Loucy (cell line): ENCODE measurements at regions not wholly inside any gene's neighbourhood (a gene's known extent, or its start where the extent isn't known, plus 50 kb on each side); places are given as distances from the start of the nearest gene placed in this dataset.

ENCODE experiments used
- H2AFZ ChIP-seq: fragments of 200-600 bp; sonication (generic); 2 replicates; pipeline ENCODE4 v1.6.0; 2016; ENCODE audit warnings: antibody characterized with exemption, mild to moderate bottlenecking, low read length, moderate library complexity
- H3F3A ChIP-seq: fragments of 200-600 bp; 2 replicates; pipeline ENCODE4 v1.6.0; 2016; ENCODE audit warnings: antibody characterized with exemption, low read depth, mild to moderate bottlenecking
- H3K27me3 ChIP-seq: fragments of 200-600 bp; sonication (generic); 2 replicates; pipeline ENCODE4 v1.6.1; 2014; ENCODE audit warnings: low read length, mild to moderate bottlenecking; ENCODE audit not compliant: insufficient read depth, poor library complexity, severe bottlenecking
- H3K36me3 ChIP-seq: fragments of 200-600 bp; sonication (generic); 2 replicates; pipeline ENCODE4 v1.6.1; 2016; ENCODE audit warnings: low read length; ENCODE audit not compliant: insufficient read depth
- H3K4me1 ChIP-seq: fragments of 200-600 bp; sonication (generic); 2 replicates; pipeline ENCODE4 v1.5.1; 2014; ENCODE audit warnings: low read length, mild to moderate bottlenecking; ENCODE audit not compliant: insufficient read depth, poor library complexity, severe bottlenecking
- H3K4me2 ChIP-seq: fragments of 200-600 bp; sonication (generic); 2 replicates; pipeline ENCODE4 v1.6.0; 2014; ENCODE audit warnings: antibody characterized with exemption, low read length, low read depth, mild to moderate bottlenecking; ENCODE audit not compliant: poor library complexity, severe bottlenecking
- H3K4me3 ChIP-seq: fragments of 200-600 bp; sonication (generic); 2 replicates; pipeline ENCODE4 v1.5.1; 2014; ENCODE audit warnings: low read length, mild to moderate bottlenecking, mixed read lengths; ENCODE audit not compliant: poor library complexity, severe bottlenecking
- H3K79me2 ChIP-seq: fragments of 200-600 bp; sonication (generic); 2 replicates; pipeline ENCODE4 v1.6.1; 2014; ENCODE audit warnings: low read length; ENCODE audit not compliant: insufficient read depth
- H3K9ac ChIP-seq: fragments of 200-600 bp; sonication (generic); 2 replicates; pipeline ENCODE4 v1.6.0; 2014; ENCODE audit warnings: mild to moderate bottlenecking, low read depth, low read length, moderate library complexity; ENCODE audit not compliant: poor library complexity, severe bottlenecking
- H3K9me2 ChIP-seq: fragments of 200-600 bp; sonication (generic); replicated peaks from 2 replicates; pipeline ENCODE4 v1.6.1; 2016; ENCODE audit warnings: low read depth, low read length, mixed read lengths
- H3K9me3 ChIP-seq: fragments of 200-600 bp; sonication (generic); 2 replicates; pipeline ENCODE4 v1.6.1; 2014; ENCODE audit warnings: mild to moderate bottlenecking, antibody characterized with exemption, low read length, low read depth; ENCODE audit not compliant: insufficient read depth
- H4K20me1 ChIP-seq: fragments of 200-600 bp; sonication (generic); 2 replicates; pipeline ENCODE4 v1.6.0; 2014; ENCODE audit warnings: antibody characterized with exemption, low read length, mild to moderate bottlenecking; ENCODE audit not compliant: insufficient read depth, poor library complexity, severe bottlenecking
- EZH2phosphoT487 ChIP-seq: fragments of 200-600 bp; IDR thresholded peaks from 2 replicates; pipeline ENCODE4 v1.6.1; 2018; ENCODE audit warnings: antibody characterized with exemption, mild to moderate bottlenecking, moderate library complexity, borderline replicate concordance
- TF ChIP-seq, protein P1 (sequence below): fragments of 200-600 bp; sonication (generic); conservative IDR thresholded peaks from 2 replicates; pipeline ENCODE4 v1.5.1; 2014; ENCODE audit warnings: mild to moderate bottlenecking, antibody characterized with exemption, low read length

- H3K4me2 ChIP-seq = no peak overlapping the region
- H3K9ac ChIP-seq = no peak overlapping the region
- no peak overlapping the region for H3K4me3 ChIP-seq
- H3K9me2 ChIP-seq = no peaks in the 10 kb centered on the region
- no peaks in the 10 kb centered on the region for H3K79me2 ChIP-seq
- H3K4me1 ChIP-seq = no peaks in the 10 kb centered on the region
- no peak overlapping the region for H2AFZ ChIP-seq
- H3K9me3 ChIP-seq = no peaks in the 10 kb centered on the region
- no peaks in the 10 kb centered on the region for H3K36me3 ChIP-seq
- H3K27me3 ChIP-seq = no peaks in the 10 kb centered on the region
- no peak for TF ChIP-seq EZH2phosphoT487
- TF ChIP-seq, protein P1, sequence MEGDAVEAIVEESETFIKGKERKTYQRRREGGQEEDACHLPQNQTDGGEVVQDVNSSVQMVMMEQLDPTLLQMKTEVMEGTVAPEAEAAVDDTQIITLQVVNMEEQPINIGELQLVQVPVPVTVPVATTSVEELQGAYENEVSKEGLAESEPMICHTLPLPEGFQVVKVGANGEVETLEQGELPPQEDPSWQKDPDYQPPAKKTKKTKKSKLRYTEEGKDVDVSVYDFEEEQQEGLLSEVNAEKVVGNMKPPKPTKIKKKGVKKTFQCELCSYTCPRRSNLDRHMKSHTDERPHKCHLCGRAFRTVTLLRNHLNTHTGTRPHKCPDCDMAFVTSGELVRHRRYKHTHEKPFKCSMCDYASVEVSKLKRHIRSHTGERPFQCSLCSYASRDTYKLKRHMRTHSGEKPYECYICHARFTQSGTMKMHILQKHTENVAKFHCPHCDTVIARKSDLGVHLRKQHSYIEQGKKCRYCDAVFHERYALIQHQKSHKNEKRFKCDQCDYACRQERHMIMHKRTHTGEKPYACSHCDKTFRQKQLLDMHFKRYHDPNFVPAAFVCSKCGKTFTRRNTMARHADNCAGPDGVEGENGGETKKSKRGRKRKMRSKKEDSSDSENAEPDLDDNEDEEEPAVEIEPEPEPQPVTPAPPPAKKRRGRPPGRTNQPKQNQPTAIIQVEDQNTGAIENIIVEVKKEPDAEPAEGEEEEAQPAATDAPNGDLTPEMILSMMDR = no peak
- H3F3A ChIP-seq = no peaks in the 10 kb centered on the region
- H4K20me1 ChIP-seq = no peaks in the 10 kb centered on the region
Observed at GRCh38 chr17:69650881-69651280, 236.4 kb downstream of the MAP2K6 start.

GRCh38 chr17:69651921-69652320 is 237.4 kb downstream of the MAP2K6 start:
- Histone ChIP-seq H3K27me3 (no peaks in the 10 kb centered on the region), H3F3A (no peaks in the 10 kb centered on the region), H3K79me2 (no peaks in the 10 kb centered on the region), H3K4me1 (no peaks in the 10 kb centered on the region), H3K4me3 (no peak overlapping the region), H3K4me2 (no peak overlapping the region), H3K9ac (no peak overlapping the region), H3K36me3 (no peaks in the 10 kb centered on the region), H3K9me3 (no peaks in the 10 kb centered on the region), H2AFZ (no peak overlapping the region), H3K9me2 (no peaks in the 10 kb centered on the region), H4K20me1 (no peaks in the 10 kb centered on the region)
- TF ChIP-seq EZH2phosphoT487 = no peak
- TF ChIP-seq, protein P1 = no peak

DNA sequence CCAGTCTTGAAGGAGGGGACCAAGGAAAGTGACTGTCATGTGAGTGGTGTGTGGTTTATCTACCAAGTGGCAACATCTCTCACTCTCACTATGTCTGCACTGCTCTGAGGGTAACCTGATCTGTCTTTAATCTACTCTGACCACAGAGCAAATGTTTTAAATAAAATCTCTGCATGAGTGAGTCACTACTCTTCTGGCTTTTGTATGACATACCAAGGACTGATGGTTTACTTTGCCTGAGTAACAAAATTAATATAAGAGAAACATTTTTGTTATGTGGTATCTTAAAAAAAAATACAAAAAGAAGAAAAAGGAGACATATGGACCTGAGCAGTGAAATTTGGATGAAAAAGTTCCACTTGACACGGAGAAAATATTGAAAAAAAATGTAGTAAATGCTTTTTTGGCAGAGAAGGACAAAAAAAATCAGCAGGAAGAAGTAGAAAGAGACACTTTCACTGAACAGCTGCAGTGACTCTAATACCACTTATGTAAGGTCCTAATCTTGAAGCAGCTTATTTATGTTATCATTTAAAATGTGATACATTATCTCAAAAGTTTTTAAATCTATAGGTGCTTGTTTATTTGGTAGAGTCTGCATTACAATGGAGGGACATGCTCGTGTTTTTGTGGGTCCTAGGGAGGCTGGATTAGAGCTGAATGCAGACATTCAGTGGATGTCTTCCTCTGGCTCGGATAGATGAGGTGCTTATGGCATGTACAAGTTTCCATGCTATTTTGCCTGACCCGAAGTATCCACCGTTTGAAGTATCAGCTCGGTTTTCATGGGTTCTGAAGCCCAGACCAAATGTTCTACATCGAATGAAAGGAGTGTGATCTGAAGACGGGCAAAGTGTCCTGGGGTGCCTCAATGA is 240.7 kb downstream of the MAP2K6 start:
- Histone ChIP-seq H3K9me2 (no peaks in the 10 kb centered on the region), H3K4me3 (no peak overlapping the region), H3K4me2 (no peak overlapping the region), H3F3A (no peaks in the 10 kb centered on the region), H3K9ac (no peak overlapping the region), H3K36me3 (no peaks in the 10 kb centered on the region), H3K27me3 (no peaks in the 10 kb centered on the region), H2AFZ (no peak overlapping the region), H3K4me1 (no peaks in the 10 kb centered on the region), H3K79me2 (no peaks in the 10 kb centered on the region), H3K9me3 (no peaks in the 10 kb centered on the region), H4K20me1 (no peaks in the 10 kb centered on the region)
- no peak for TF ChIP-seq EZH2phosphoT487
- TF ChIP-seq, protein P1 = no peak
